H9 (cell line): ENCODE measurements at regions not wholly inside any gene's neighbourhood (a gene's known extent, or its start where the extent isn't known, plus 50 kb on each side); places are given as distances from the start of the nearest gene placed in this dataset.

Experiments used
- DNase-seq: peaks from one replicate; pipeline ENCODE4 v3.0.0-alpha.2; 2017
- H2AFZ ChIP-seq: one replicate; pipeline ENCODE4 v1.6.1; 2013; ENCODE audit warnings: mild to moderate bottlenecking, low read length, control low read depth, moderate library complexity
- H2AK5ac ChIP-seq: 2 replicates; pipeline ENCODE4 v1.6.1; 2013; ENCODE audit warnings: low read length, control low read depth, mixed read lengths; ENCODE audit not compliant: insufficient read length
- H2BK120ac ChIP-seq: one replicate; pipeline ENCODE4 v1.6.1; 2013; ENCODE audit warnings: low read depth, mild to moderate bottlenecking, low read length, control low read depth, inconsistent platforms; ENCODE audit not compliant: poor library complexity, severe bottlenecking
- H2BK12ac ChIP-seq: 2 replicates; pipeline ENCODE4 v1.6.1; 2013; ENCODE audit warnings: low read length, control low read depth, mixed read lengths, low read depth; ENCODE audit not compliant: insufficient read length
- H2BK15ac ChIP-seq: 2 replicates; pipeline ENCODE4 v1.6.1; 2013; ENCODE audit warnings: low read depth, low read length, control low read depth
- H2BK20ac ChIP-seq: one replicate; pipeline ENCODE4 v1.6.1; 2013; ENCODE audit warnings: low read depth, mild to moderate bottlenecking, low read length, control low read depth, inconsistent platforms; ENCODE audit not compliant: poor library complexity, severe bottlenecking
- H2BK5ac ChIP-seq: 2 replicates; pipeline ENCODE4 v1.6.1; 2013; ENCODE audit warnings: low read length, control low read depth, mixed read lengths; ENCODE audit not compliant: insufficient read length
- H3K14ac ChIP-seq: 2 replicates; pipeline ENCODE4 v1.6.1; 2013; ENCODE audit warnings: low read length, control low read depth; ENCODE audit not compliant: insufficient read depth
- H3K18ac ChIP-seq: 2 replicates; pipeline ENCODE4 v1.6.1; 2013; ENCODE audit warnings: low read depth, mild to moderate bottlenecking, mixed read lengths, low read length, control low read depth; ENCODE audit not compliant: insufficient read length
- H3K23ac ChIP-seq: 2 replicates; pipeline ENCODE4 v1.6.1; 2013; ENCODE audit warnings: low read length, control low read depth, mixed read lengths, low read depth; ENCODE audit not compliant: insufficient read length
- H3K23me2 ChIP-seq: 2 replicates; pipeline ENCODE4 v1.6.1; 2013; ENCODE audit warnings: low read depth, mild to moderate bottlenecking, mixed read lengths, low read length, control low read depth; ENCODE audit not compliant: insufficient read length, poor library complexity, severe bottlenecking
- H3K27ac ChIP-seq: 2 replicates; pipeline ENCODE4 v1.5.1; 2013; ENCODE audit warnings: low read length, control low read depth, mixed read lengths, low read depth; ENCODE audit not compliant: insufficient read length
- H3K27me3 ChIP-seq: 2 replicates; pipeline ENCODE4 v1.6.1; 2013; ENCODE audit warnings: low read length, control low read depth, inconsistent platforms; ENCODE audit not compliant: insufficient read depth
- H3K4ac ChIP-seq: 2 replicates; pipeline ENCODE4 v1.6.1; 2013; ENCODE audit warnings: low read depth, mild to moderate bottlenecking, control low read depth, inconsistent platforms, low read length, moderate library complexity
- H3K4me1 ChIP-seq: 2 replicates; pipeline ENCODE4 v1.6.1; 2013; ENCODE audit warnings: low read length, control low read depth, inconsistent platforms; ENCODE audit not compliant: insufficient read depth
- H3K4me2 ChIP-seq: 2 replicates; pipeline ENCODE4 v1.6.1; 2013; ENCODE audit warnings: low read length, control low read depth, mixed read lengths; ENCODE audit not compliant: insufficient read length, insufficient read depth
- H3K56ac ChIP-seq: 2 replicates; pipeline ENCODE4 v1.6.1; 2013; ENCODE audit warnings: low read depth, mild to moderate bottlenecking, mixed read lengths, low read length, control low read depth; ENCODE audit not compliant: insufficient read length
- H3K79me1 ChIP-seq: 2 replicates; pipeline ENCODE4 v1.6.1; 2013; ENCODE audit warnings: low read depth, mild to moderate bottlenecking, moderate library complexity, low read length, control low read depth, inconsistent platforms; ENCODE audit not compliant: insufficient read depth, poor library complexity, severe bottlenecking
- H3K79me2 ChIP-seq: 2 replicates; pipeline ENCODE4 v1.6.1; 2013; ENCODE audit warnings: low read length, control low read depth, inconsistent platforms; ENCODE audit not compliant: insufficient read depth
- H3K9ac ChIP-seq: 2 replicates; pipeline ENCODE4 v1.6.1; 2013; ENCODE audit warnings: low read length, control low read depth, mixed read lengths; ENCODE audit not compliant: insufficient read length; ENCODE audit errors: extremely low read depth
- H3K9me3 ChIP-seq: one replicate; pipeline ENCODE4 v1.6.1; 2013; ENCODE audit warnings: low read depth, low read length, inconsistent platforms; ENCODE audit not compliant: control insufficient read depth
- H3T11ph ChIP-seq: one replicate; pipeline ENCODE4 v1.6.1; 2013; ENCODE audit warnings: mild to moderate bottlenecking, low read length, control low read depth, inconsistent platforms
- H4K20me1 ChIP-seq: one replicate; pipeline ENCODE4 v1.6.1; 2013; ENCODE audit not compliant: control insufficient read depth, insufficient read length, insufficient read depth
- H4K5ac ChIP-seq: 2 replicates; pipeline ENCODE4 v1.6.1; 2013; ENCODE audit warnings: low read depth, mild to moderate bottlenecking, mixed read lengths, low read length, control low read depth; ENCODE audit not compliant: insufficient read length
- H4K8ac ChIP-seq: replicated peaks from 2 replicates; pipeline ENCODE4 v1.6.1; 2013; ENCODE audit warnings: low read length, control low read depth, mixed read lengths, low read depth; ENCODE audit not compliant: insufficient read length
- H4K91ac ChIP-seq: 2 replicates; pipeline ENCODE4 v1.6.1; 2013; ENCODE audit warnings: low read depth, mild to moderate bottlenecking, moderate library complexity, mixed read lengths, low read length, control low read depth; ENCODE audit not compliant: insufficient read length
- H3K27ac Mint-ChIP-seq, 3 experiments: 2 replicates in 2 of 3; 3 replicates in 1 of 3; pipeline ENCODE4 v1.8.0; 2020 to 2021; ENCODE audit warnings: mixed read lengths in 3 of 3, mild to moderate bottlenecking in 1 of 3, moderate library complexity in 1 of 3
- H3K27me3 Mint-ChIP-seq: 2 replicates; pipeline ENCODE4 v1.8.0; 2021; ENCODE audit warnings: low read depth, mild to moderate bottlenecking, moderate library complexity, mixed read lengths
- H3K36me3 Mint-ChIP-seq, 3 experiments: 2 replicates in 2 of 3; 3 replicates in 1 of 3; pipeline ENCODE4 v1.8.0; 2020 to 2021; ENCODE audit warnings: low read depth in 3 of 3, mixed read lengths in 3 of 3; ENCODE audit not compliant: insufficient read depth in 1 of 3
- H3K4me1 Mint-ChIP-seq, 2 experiments: 2 replicates each; pipeline ENCODE4 v1.8.0; 2020; ENCODE audit warnings: mixed read lengths in 2 of 2
- H3K4me3 Mint-ChIP-seq, 2 experiments: 2 replicates in 1 of 2; 3 replicates in 1 of 2; pipeline ENCODE4 v1.8.0; 2020 to 2021; ENCODE audit warnings: mild to moderate bottlenecking in 2 of 2, mixed read lengths in 2 of 2, moderate library complexity in 1 of 2
- H3K9me3 Mint-ChIP-seq, 2 experiments: 2 replicates in 1 of 2; 3 replicates in 1 of 2; pipeline ENCODE4 v1.8.0; 2020; ENCODE audit warnings: mild to moderate bottlenecking in 2 of 2, mixed read lengths in 2 of 2, moderate library complexity in 1 of 2
- CTCF ChIP-seq: fragments of 200-600 bp; sonication (generic); conservative IDR thresholded peaks from 3 replicates; pipeline ENCODE4 v1.8.0; 2021; ENCODE audit warnings: antibody characterized with exemption, mild to moderate bottlenecking
- WGBS: extraction: QIAGEN DNeasy Blood & Tissue Kit; methylation state at CpG from one replicate; pipeline ENCODE4 v1.1.7; 2013; ENCODE audit warnings: missing lambda C conversion rate, low lambda C conversion rate, mixed read lengths; ENCODE audit not compliant: insufficient read length; ENCODE audit errors: extremely low coverage; 5-methylcytosine and 5-hydroxymethylcytosine counted together

- Histone ChIP-seq H3K23ac (no peak overlapping the region), H3K4me2 (no peak overlapping the region), H2BK15ac (no peak overlapping the region), H4K91ac (no peak overlapping the region), H3K18ac (no peak overlapping the region), H3K4ac (no peak overlapping the region), H3K79me2 (no peaks in the 10 kb centered on the region), H4K5ac (no peak overlapping the region), H2BK12ac (no peak overlapping the region), H3K27me3 (no peaks in the 10 kb centered on the region), H3K56ac (no peak overlapping the region), H4K20me1 (no peaks in the 10 kb centered on the region), H3K14ac (no peak overlapping the region), H3K4me1 (no peaks in the 10 kb centered on the region), H3K9me3 (no peaks in the 10 kb centered on the region), H3K79me1 (no peaks in the 10 kb centered on the region), H3T11ph (no peak overlapping the region), H3K9ac (no peak overlapping the region), H4K8ac (no peak overlapping the region), H2BK5ac (no peak overlapping the region), H3K27ac (no peak overlapping the region), H3K23me2 (no peaks in the 10 kb centered on the region), H2AK5ac (no peak overlapping the region), H2BK120ac (no peak overlapping the region), H2AFZ (no peak overlapping the region), H2BK20ac (no peak overlapping the region)
- Mint-ChIP-seq H3K36me3 (no peaks in the 10 kb centered on the region; a peak in 2 of 7 replicates), H3K4me3 (no peak overlapping the region), H3K9me3 (peaks cover 0 to 2% of the 10 kb centered on the region in 2 experiments; a peak in 3 of 5 replicates), H3K27me3 (peaks cover 9% of the 10 kb centered on the region), H3K4me1 (no peaks in the 10 kb centered on the region), H3K27ac (no peak overlapping the region)
- TF ChIP-seq CTCF = no peak
- no CpG with 5 or more reads among the region's 1 CpG for WGBS
- DNase-seq = peak; percentile 8
Measured at GRCh38 chr2:71938108-71938507, 209.6 kb downstream of the CYP26B1 start.
